NCI-H748 (cell line): ENCODE measurements at regions not wholly inside any gene's neighbourhood (a gene's known extent, or its start where the extent isn't known, plus 50 kb on each side); places are given as distances from the start of the nearest gene placed in this dataset.
A peak's percentile ranks its signal among the peaks of the same experiment; 100 is the strongest.

Experiments used
- DNase-seq: peaks from one replicate; lab custom pipeline; 2025; ENCODE audit not compliant: unreplicated experiment; lab: John Stamatoyannopoulos, UW

DNA sequence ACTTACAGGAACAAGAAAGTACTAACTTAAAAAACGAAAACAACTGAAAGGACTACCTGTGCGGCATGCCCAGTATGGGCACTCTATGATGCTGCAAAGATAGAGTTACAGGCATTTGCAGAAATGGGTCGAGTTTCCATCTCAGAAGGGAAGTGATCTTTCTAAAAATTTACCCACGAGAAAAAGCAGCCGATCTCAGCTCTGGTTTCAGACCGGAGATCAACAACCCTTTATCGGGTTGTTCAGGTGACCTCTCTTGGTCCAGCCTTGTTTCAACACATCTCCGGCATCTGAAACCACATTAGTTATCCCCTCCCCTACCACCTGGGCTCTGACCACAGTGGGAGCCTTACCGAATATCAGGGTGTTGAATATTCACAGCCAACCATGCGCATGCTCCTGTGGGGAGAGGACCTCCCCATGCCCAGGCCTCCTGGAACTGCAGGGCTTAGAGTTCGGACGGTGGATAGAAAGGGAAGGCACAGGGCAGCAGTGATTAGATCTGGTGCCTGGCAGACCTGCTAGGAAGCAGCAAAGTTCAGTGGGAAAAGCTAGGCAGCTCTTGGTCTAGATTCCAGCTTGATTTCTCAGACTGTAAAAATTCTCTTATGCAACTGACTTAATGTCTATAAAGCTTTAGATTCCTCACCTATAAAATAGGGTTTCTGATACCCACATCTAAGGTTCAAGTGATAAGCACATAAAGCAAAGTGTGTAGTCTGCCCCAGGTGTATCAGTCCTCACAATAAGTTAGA lies 906.0 kb downstream of the VRK1 start:
- no peak for DNase-seq

DNA sequence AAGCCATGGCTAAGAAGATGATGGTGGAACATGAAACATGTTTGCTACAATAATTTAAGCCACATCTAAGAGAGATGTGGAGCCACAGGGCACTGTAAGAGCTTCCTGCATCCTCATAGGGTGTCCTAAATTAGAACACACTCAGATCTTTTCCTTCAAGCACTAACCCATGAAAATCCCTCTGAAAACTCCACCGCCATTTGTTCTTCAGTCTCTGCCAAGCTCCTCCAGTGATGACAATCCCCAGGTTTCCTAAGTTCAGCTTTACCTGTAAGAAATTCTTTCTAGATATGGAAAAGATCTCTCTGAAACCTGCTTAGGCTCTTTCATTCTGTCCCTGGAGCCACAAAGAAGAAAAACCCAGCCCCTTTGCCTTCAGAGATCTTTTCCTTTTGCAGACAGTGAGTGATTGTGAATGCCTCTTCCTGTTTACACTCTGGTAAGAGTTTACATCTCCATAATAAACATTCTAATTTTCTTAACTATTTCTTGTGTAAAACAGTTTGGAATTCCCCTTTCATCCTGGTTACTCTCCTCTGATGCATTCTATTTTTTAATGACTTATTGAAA lies 907.2 kb downstream of the VRK1 start:
- no peak for DNase-seq

DNA sequence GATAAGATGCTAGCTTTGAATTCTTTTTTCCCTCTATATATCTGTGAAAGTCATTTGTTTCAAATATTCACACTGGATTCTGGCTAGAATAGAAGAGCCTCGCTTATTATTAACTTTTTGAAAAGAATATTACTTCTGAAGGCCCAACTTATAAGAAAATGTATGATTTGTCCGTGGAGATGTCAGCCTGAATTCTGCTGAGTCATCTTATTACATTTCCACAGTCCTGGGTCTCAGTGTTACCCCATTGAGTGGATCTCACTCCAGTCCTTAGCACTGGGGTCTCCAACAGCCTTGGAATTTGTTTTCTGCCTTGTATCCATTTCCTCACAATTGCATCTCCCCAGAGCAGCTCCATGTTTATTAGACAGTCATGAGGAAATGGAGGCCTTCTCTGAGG lies 907.9 kb downstream of the VRK1 start:
- DNase-seq: no peak

GRCh38 chr14:97705976-97706375 lies 908.8 kb downstream of the VRK1 start:
- DNase-seq: no peak

- no peak for DNase-seq
Measured at GRCh38 chr14:97706819-97707218, 909.6 kb downstream of the VRK1 start.

DNA sequence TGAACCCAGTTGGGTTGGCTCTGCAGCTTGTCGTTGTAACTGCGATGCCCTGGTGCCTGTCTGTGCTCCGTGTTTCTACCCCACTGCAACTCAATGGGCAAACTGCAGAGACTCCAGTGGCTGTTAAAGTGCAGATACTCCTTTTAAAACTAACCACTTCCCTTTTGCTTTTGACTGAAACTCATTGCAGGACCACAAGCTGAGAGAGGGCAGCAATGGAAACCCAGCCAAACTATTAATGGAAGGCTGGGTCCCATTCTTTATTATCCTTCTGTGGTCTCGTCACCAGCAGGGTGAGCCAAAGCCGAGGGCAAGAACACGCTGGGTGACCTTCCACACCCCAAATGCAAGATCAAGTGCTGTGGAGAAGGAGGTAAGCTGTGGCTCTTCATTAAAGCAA lies 910.4 kb downstream of the VRK1 start:
- DNase-seq: peak; percentile 44

- DNase-seq: no peak
Measured at GRCh38 chr14:97709552-97709951, 912.4 kb downstream of the VRK1 start.

DNA sequence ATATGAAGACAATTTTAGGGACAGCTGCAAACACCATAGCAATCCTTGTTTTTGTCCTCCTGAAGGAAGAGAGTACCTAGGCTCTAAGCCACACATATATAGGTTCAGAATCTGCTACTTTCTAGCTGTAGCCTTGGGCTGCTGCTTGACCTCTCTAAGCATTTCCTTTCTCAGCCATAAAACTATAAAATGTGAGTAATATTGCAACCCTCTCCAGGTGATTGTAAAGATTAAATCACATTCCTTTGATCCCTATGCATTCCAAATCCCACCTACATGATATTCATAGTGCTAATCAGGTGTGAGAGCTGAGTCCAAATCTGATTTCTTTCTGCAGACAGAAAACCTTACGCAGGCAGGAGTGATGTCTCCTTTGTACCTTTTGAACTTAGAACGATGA lies 913.5 kb downstream of the VRK1 start:
- no peak for DNase-seq

- no peak for DNase-seq
Measured at GRCh38 chr14:97712471-97712870, 915.3 kb downstream of the VRK1 start.

DNA sequence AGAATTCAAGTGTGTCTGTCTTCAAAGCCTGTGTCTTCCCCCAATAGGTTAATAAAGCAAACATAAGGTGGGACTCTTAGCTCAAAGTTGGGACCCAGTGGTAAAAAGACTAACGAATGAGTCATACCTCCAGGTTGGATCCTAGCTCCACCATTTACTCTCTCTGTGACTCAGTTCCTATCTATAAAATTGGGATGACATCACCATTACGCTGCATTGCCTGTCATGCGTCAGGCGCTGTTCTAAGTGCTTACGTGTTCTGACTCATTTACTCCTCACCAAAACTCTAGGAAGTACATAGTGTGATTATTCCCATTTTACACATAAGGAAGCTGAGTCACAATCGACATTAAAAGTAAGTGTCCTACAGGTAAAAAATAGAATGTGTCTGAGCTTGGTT lies 915.8 kb downstream of the VRK1 start:
- no peak for DNase-seq

- no peak for DNase-seq
Measured at GRCh38 chr14:97718886-97719442, 921.8 kb downstream of the VRK1 start.

- no peak for DNase-seq
Measured at GRCh38 chr14:97719931-97720330, 922.7 kb downstream of the VRK1 start.

GRCh38 chr14:97723351-97723750 lies 926.2 kb downstream of the VRK1 start:
- no peak for DNase-seq

- peak; percentile 44 for DNase-seq
Measured at GRCh38 chr14:97723819-97724218, 926.6 kb downstream of the VRK1 start.

- no peak for DNase-seq
Measured at GRCh38 chr14:97724265-97724731, 927.1 kb downstream of the VRK1 start.

- no peak for DNase-seq
Measured at GRCh38 chr14:97726676-97727075, 929.5 kb downstream of the VRK1 start.

- no peak for DNase-seq
Measured at GRCh38 chr14:97730706-97731105, 933.5 kb downstream of the VRK1 start.

DNA sequence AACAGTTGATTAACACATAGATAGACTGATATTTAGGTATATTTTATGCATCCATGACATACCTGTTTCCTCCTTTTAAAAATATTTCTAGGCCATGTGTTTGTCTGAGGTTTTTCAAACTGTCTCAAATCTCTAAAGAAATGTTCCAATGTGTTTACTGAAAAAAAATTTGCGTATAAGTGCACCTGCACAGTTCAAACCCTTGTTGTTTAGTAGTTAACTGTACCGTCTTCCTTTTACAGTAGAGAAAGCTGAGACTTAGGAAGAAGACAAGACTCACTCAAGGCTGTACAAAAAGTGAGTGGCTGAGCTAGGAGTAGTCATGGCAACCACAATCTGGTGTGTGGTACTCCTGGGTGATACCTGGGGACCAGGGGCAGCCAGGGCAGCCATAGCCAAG lies 934.6 kb downstream of the VRK1 start:
- no peak for DNase-seq

DNA sequence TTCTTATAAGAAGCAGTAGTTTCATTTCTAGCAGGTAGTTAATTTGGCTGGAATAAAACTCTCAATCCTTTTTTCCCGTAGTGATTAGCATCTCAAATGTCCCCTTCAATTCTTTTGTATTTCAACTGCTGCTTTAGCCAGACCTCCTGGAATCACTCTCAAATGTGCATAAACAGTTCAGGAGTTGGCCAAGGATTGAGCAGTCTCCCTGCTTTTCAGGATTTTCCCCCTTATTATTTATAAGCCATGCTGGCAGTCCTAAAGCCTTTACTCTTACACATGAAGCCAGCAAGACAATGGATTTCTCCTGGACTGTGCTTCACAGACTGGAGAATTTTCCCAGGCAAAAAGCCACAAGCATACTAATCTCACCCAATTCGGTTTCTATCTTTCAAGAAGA lies 950.1 kb downstream of the VRK1 start:
- no peak for DNase-seq

DNA sequence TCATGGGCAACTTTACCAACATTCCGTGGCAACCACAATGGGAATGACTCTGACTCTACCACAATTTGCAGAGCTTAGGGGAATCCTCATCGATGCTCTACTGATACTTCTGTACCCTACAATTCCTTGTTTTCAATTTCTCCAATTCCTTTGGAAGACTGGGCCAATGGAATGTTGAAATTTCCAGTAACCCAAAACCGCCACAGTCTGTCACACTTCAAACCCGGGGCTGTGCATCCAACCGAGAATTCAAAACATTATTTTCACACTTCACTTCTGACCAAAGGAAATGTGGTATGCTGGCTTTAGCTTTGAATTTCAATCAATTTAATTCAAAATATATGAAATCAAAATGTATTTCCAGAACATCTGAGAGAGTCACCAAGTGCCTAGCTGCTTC lies 951.4 kb downstream of the VRK1 start:
- no peak for DNase-seq

- DNase-seq: no peak
Measured at GRCh38 chr14:97757491-97757890, 960.3 kb downstream of the VRK1 start.

DNA sequence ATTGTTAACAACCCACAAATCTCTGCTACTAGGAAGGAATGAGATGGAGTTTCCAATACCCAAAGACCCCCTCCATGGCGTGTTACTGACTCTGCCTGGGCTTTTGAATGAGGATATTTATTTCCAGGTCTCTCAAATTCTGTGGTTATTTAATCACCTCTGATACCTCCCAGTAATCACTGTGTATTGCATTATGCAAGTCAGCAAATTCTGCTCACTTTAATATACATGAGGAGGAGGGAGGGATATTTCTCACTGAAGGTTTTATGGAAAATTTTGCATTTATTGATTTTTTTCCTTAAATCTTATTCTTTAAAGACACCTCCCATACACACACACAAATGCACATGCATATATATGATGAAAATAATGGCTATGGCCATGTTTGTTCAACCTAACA lies 962.9 kb downstream of the VRK1 start:
- no peak for DNase-seq

GRCh38 chr14:97762386-97762785 lies 965.2 kb downstream of the VRK1 start:
- DNase-seq: no peak
